Neural crest cell (in vitro differentiated cells): ENCODE measurements at regions not wholly inside any gene's neighbourhood (a gene's known extent, or its start where the extent isn't known, plus 50 kb on each side); places are given as distances from the start of the nearest gene placed in this dataset.

Experiments used
- DNase-seq: peaks from one replicate; pipeline ENCODE4 v3.0.0; 2021; ENCODE audit warnings: low read depth, mixed read lengths, low spot score
- H3K27ac Mint-ChIP-seq: one replicate; pipeline ENCODE4 v1.8.0; 2021; ENCODE audit warnings: mild to moderate bottlenecking, mixed read lengths; ENCODE audit not compliant: unreplicated experiment
- H3K27me3 Mint-ChIP-seq: 2 replicates; pipeline ENCODE4 v1.8.0; 2021; ENCODE audit warnings: low read depth, mild to moderate bottlenecking, mixed read lengths
- H3K36me3 Mint-ChIP-seq: 2 replicates; pipeline ENCODE4 v1.8.0; 2021; ENCODE audit warnings: low read depth, mild to moderate bottlenecking, mixed read lengths
- H3K4me1 Mint-ChIP-seq: 2 replicates; pipeline ENCODE4 v1.8.0; 2021; ENCODE audit warnings: mixed read lengths
- H3K4me3 Mint-ChIP-seq: one replicate; pipeline ENCODE4 v1.8.0; 2021; ENCODE audit warnings: mild to moderate bottlenecking, mixed read lengths
- H3K9me3 Mint-ChIP-seq: 2 replicates; pipeline ENCODE4 v1.8.0; 2021; ENCODE audit warnings: mixed read lengths
- TF ChIP-seq, protein P1 (sequence below): fragments of 200-600 bp; sonication (generic); conservative IDR thresholded peaks from 2 replicates; pipeline ENCODE4 v1.5.0; 2021; ENCODE audit warnings: antibody characterized with exemption, mild to moderate bottlenecking

DNA sequence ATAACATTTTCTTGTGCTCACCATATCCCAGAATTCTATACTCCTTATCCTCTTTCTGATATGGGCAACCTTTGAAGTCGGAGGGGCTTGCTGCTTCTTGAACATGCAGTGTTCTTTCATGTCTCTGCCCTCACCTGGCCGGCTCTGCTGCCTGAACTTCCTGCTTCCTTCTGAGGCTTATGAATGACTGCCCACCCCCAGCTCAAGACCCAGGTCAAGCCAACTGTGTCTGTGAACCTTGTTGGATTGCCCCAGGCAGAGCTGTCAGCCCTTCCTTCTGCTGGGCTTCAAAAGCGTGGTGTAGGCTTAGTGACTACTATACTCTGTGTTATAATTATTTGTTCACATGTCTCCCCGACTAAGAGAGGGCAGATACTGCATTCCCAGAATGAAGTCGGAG is 506.5 kb downstream of the HS3ST4 start:
- H3K4me1 Mint-ChIP-seq = peaks cover 10% of the 10 kb centered on the region
- no peak overlapping the region for H3K27ac Mint-ChIP-seq
- H3K36me3 Mint-ChIP-seq = no peaks in the 10 kb centered on the region
- DNase-seq = no peak
- peaks cover 14% of the 10 kb centered on the region for H3K9me3 Mint-ChIP-seq
- H3K4me3 Mint-ChIP-seq = no peak overlapping the region
- H3K27me3 Mint-ChIP-seq = no peaks in the 10 kb centered on the region
- TF ChIP-seq, protein P1, sequence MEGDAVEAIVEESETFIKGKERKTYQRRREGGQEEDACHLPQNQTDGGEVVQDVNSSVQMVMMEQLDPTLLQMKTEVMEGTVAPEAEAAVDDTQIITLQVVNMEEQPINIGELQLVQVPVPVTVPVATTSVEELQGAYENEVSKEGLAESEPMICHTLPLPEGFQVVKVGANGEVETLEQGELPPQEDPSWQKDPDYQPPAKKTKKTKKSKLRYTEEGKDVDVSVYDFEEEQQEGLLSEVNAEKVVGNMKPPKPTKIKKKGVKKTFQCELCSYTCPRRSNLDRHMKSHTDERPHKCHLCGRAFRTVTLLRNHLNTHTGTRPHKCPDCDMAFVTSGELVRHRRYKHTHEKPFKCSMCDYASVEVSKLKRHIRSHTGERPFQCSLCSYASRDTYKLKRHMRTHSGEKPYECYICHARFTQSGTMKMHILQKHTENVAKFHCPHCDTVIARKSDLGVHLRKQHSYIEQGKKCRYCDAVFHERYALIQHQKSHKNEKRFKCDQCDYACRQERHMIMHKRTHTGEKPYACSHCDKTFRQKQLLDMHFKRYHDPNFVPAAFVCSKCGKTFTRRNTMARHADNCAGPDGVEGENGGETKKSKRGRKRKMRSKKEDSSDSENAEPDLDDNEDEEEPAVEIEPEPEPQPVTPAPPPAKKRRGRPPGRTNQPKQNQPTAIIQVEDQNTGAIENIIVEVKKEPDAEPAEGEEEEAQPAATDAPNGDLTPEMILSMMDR = no peak

DNA sequence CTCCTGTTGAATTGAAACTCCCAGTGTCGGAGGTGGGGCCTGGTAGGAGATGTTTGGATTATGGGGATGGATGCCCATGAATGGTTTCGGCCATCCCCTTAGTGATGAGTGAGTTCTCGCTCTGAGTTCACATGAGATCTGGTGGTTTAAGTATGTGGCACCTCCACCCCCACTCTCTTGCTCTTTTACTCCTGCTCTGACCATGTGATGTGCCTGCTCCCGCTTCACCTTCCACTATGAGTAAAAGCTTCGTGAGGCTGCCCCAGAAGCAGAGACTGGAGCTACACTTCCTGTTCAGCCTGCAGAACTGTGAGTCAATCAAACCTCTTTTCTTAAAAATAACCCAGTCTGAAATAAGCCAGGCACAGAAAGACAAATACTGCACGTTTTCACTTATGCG is 512.4 kb downstream of the HS3ST4 start:
- Mint-ChIP-seq H3K4me1 (no peaks in the 10 kb centered on the region), H3K27me3 (peaks cover 3% of the 10 kb centered on the region), H3K4me3 (no peak overlapping the region), H3K27ac (peak overlapping the region; percentile 43), H3K36me3 (no peaks in the 10 kb centered on the region), H3K9me3 (peaks cover 11% of the 10 kb centered on the region)
- TF ChIP-seq, protein P1 = no peak
- no peak for DNase-seq

DNA sequence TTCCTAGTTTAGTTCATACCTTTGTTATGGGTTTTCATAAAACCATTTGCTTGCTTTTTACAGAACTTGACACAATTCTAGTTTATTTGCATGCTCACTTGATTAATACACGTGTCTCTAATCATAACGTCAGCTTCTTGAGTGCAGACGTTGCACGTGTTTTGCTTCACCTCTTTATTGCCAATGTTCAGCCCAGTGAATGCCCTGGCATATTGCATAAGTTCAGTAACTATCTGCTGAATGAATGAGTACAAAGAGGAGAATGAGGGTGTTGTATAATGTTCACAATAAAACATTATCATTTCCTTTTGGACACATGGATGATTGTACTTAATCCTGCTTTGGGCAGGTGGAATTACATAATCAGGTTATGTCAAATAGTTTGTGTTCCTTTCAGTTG is 519.8 kb downstream of the HS3ST4 start:
- H3K4me1 Mint-ChIP-seq = peaks cover 4% of the 10 kb centered on the region
- H3K27ac Mint-ChIP-seq = no peak overlapping the region
- no peak for DNase-seq
- no peaks in the 10 kb centered on the region for H3K36me3 Mint-ChIP-seq
- H3K4me3 Mint-ChIP-seq = no peak overlapping the region
- H3K9me3 Mint-ChIP-seq = peaks cover 7% of the 10 kb centered on the region
- TF ChIP-seq, protein P1 = no peak
- H3K27me3 Mint-ChIP-seq = peaks cover 8% of the 10 kb centered on the region

DNA sequence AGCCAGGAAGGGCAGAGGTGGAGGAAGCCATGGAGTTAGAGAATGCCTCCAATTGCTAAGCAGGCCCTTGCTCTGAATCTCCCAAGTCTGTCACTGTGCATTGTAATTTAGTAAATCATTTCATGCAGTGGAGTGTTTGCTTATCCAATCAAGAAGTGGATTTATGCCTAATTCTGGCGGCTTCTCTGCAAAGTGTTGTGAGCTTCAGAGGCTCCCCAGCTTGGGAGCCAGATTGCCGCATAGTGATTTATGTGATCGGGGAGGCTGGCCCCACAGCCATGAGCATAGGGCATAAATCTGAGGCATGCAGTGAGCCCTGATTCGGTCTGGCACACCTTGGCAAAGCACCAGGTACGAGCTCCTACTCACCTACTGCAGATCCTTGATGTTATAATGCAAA is 520.8 kb downstream of the HS3ST4 start:
- no peaks in the 10 kb centered on the region for H3K36me3 Mint-ChIP-seq
- no peak overlapping the region for H3K27ac Mint-ChIP-seq
- peaks cover 4% of the 10 kb centered on the region for H3K4me1 Mint-ChIP-seq
- H3K27me3 Mint-ChIP-seq = peaks cover 8% of the 10 kb centered on the region
- H3K9me3 Mint-ChIP-seq = peaks cover 4% of the 10 kb centered on the region
- no peak overlapping the region for H3K4me3 Mint-ChIP-seq
- TF ChIP-seq, protein P1 = no peak
- DNase-seq = no peak

DNA sequence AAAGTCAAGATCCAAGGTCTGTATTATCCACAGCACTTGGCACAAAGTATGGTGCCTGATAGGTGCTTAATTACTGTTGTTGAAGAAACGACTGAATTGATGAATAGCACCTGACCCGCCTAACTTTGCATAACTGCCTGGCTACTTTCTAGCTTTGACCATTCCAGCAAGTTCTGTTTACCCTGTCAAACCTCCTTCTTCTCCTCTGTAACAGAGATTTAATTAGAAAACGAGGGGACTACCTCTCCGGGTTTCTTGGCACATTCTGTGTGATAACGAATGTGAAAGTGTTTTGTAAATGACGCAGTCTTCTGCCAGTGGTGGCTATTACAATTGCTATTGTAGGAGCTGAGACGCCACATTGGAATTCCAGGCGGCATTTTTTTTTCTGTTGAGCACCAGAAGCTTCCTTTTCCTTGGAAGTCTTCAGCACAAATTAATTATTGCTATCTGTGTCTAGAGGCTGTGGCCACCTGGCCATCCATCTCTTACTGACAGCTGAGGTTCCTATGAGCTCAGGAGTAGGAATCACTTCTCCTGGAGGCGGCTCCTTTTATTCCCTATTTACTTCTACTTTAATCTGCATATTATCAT is 522.9 kb downstream of the HS3ST4 start:
- Mint-ChIP-seq H3K9me3 (no peaks in the 10 kb centered on the region), H3K36me3 (no peaks in the 10 kb centered on the region), H3K27me3 (peaks cover 3% of the 10 kb centered on the region), H3K4me1 (peaks cover 11% of the 10 kb centered on the region), H3K27ac (no peak overlapping the region), H3K4me3 (no peak overlapping the region)
- TF ChIP-seq, protein P1 = no peak
- DNase-seq = no peak
